ENCODE measurements at regions not wholly inside any gene's neighbourhood (a gene's known extent, or its start where the extent isn't known, plus 50 kb on each side); places are given as distances from the start of the nearest gene placed in this dataset.

GRCh38 chr4:77488882-77489281, 116.7 kb upstream of the CXCL13 start:
- H3K27ac Mint-ChIP-seq = no peak overlapping the region
- Histone ChIP-seq H3K9me3 (ENCODE audit: control insufficient read depth in 2 of 3, low read length in 3 of 3) (no peaks in the 10 kb centered on the region), H3K27me3 (ENCODE audit: control insufficient read depth in 2 of 2, insufficient read depth in 2 of 2, low read length in 2 of 2) (no peaks in the 10 kb centered on the region), H3K27ac (ENCODE audit: low read depth, low read length) (no peak overlapping the region), H3K36me3 (ENCODE audit: control insufficient read depth in 2 of 3, insufficient read depth in 3 of 3, low read length in 3 of 3) (no peaks in the 10 kb centered on the region), H3K4me3 (ENCODE audit: low read length) (no peak overlapping the region), H3K4me1 (ENCODE audit: control insufficient read depth in 2 of 2, insufficient read depth in 2 of 2, low read length in 2 of 2) (no peaks in the 10 kb centered on the region)
- H3K4me1 Mint-ChIP-seq = no peaks in the 10 kb centered on the region
- intact Hi-C loops (cut with micrococcal nuclease) = no loop called here
- ATAC-seq (no peak), DNase-seq (no peak)
- no peak overlapping the region for H3K4me3 Mint-ChIP-seq
- peaks cover 0 to 4% (median 0%) of the 10 kb centered on the region in 5 donors for H3K36me3 Mint-ChIP-seq
- POLR2A ChIA-PET = no interaction called here
- CTCF ChIA-PET = no interaction called here
- peaks cover 0 to 9% (median 0%) of the 10 kb centered on the region in 11 donors for H3K9me3 Mint-ChIP-seq
- peaks cover 2 to 27% (median 21%) of the 10 kb centered on the region in 5 donors for H3K27me3 Mint-ChIP-seq

- Mint-ChIP-seq H3K27ac (no peak overlapping the region), H3K4me3 (no peak overlapping the region), H3K27me3 (peaks cover 0 to 31% (median 14%) of the 10 kb centered on the region in 5 donors), H3K4me1 (no peaks in the 10 kb centered on the region), H3K36me3 (no peaks in the 10 kb centered on the region), H3K9me3 (peaks cover 0 to 4% (median 0%) of the 10 kb centered on the region in 11 donors)
- Histone ChIP-seq H3K36me3 (ENCODE audit: control insufficient read depth in 2 of 3, insufficient read depth in 3 of 3, low read length in 3 of 3) (no peaks in the 10 kb centered on the region), H3K4me3 (ENCODE audit: low read length) (no peak overlapping the region), H3K4me1 (ENCODE audit: control insufficient read depth in 2 of 2, insufficient read depth in 2 of 2, low read length in 2 of 2) (no peaks in the 10 kb centered on the region), H3K27ac (ENCODE audit: low read depth, low read length) (no peak overlapping the region), H3K27me3 (ENCODE audit: control insufficient read depth in 2 of 2, insufficient read depth in 2 of 2, low read length in 2 of 2) (no peaks in the 10 kb centered on the region), H3K9me3 (ENCODE audit: control insufficient read depth in 2 of 3, low read length in 3 of 3) (no peaks in the 10 kb centered on the region)
- ATAC-seq = peak; percentile 41
- intact Hi-C loops (cut with micrococcal nuclease) = no loop called here
- CTCF ChIA-PET = no interaction called here
- no peak for DNase-seq
- POLR2A ChIA-PET = no interaction called here
Measured at GRCh38 chr4:77493120-77493752, 112.4 kb upstream of the CXCL13 start.

GRCh38 chr4:77493829-77494551, 111.6 kb upstream of the CXCL13 start:
- no peaks in the 10 kb centered on the region for H3K36me3 ChIP-seq (ENCODE audit: control insufficient read depth in 2 of 3, insufficient read depth in 3 of 3, low read length in 3 of 3)
- H3K27ac ChIP-seq (ENCODE audit: low read depth, low read length) = no peak overlapping the region
- H3K9me3 ChIP-seq (ENCODE audit: control insufficient read depth in 2 of 3, low read length in 3 of 3) = no peaks in the 10 kb centered on the region
- Mint-ChIP-seq H3K4me3 (no peak overlapping the region), H3K27ac (no peak overlapping the region), H3K27me3 (peaks cover 0 to 31% (median 14%) of the 10 kb centered on the region in 5 donors), H3K4me1 (no peaks in the 10 kb centered on the region), H3K9me3 (peaks cover 0 to 4% (median 0%) of the 10 kb centered on the region in 11 donors), H3K36me3 (no peaks in the 10 kb centered on the region)
- H3K4me1 ChIP-seq (ENCODE audit: control insufficient read depth in 2 of 2, insufficient read depth in 2 of 2, low read length in 2 of 2) = no peaks in the 10 kb centered on the region
- ChIA-PET POLR2A (no interaction called here), CTCF (interaction anchor here (0.5 kb wide), 1 partner anchor 53 kb away, joined by 3 read pairs; no protein-coding TSS in a partner anchor)
- DNase-seq (no peak), ATAC-seq (no peak)
- H3K4me3 ChIP-seq (ENCODE audit: low read length) = no peak overlapping the region
- intact Hi-C loops (cut with micrococcal nuclease) = no loop called here
- H3K27me3 ChIP-seq (ENCODE audit: control insufficient read depth in 2 of 2, insufficient read depth in 2 of 2, low read length in 2 of 2) = no peaks in the 10 kb centered on the region

DNA sequence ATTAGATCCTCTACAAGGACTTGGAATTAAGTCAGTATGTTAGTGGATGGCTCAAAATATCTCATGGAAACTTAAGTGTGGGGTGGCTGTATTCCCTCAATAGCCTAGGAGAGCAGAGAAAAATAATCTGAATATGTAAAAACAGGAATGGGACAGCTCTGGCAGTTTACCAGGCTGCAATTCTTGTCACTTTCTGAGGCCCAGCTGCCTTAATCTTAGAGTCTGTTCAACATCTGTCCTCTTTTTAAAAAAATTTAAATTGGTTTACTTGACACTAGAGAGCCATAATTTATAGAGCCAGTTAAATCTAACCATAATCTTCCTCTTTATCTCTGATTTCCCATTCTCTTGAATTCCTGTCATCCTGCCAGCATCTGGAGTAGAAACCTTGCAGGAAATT, 109.2 kb upstream of the CXCL13 start:
- no peak for ATAC-seq
- intact Hi-C loops (cut with micrococcal nuclease) = no loop called here
- no peak for DNase-seq
- Histone ChIP-seq H3K9me3 (ENCODE audit: control insufficient read depth in 2 of 3, low read length in 3 of 3) (no peaks in the 10 kb centered on the region), H3K27ac (ENCODE audit: low read depth, low read length) (no peak overlapping the region), H3K27me3 (ENCODE audit: control insufficient read depth in 2 of 2, insufficient read depth in 2 of 2, low read length in 2 of 2) (no peaks in the 10 kb centered on the region), H3K4me3 (ENCODE audit: low read length) (no peak overlapping the region), H3K4me1 (ENCODE audit: control insufficient read depth in 2 of 2, insufficient read depth in 2 of 2, low read length in 2 of 2) (no peaks in the 10 kb centered on the region), H3K36me3 (ENCODE audit: control insufficient read depth in 2 of 3, insufficient read depth in 3 of 3, low read length in 3 of 3) (no peaks in the 10 kb centered on the region)
- H3K36me3 Mint-ChIP-seq = no peaks in the 10 kb centered on the region
- H3K27ac Mint-ChIP-seq = no peak overlapping the region
- ChIA-PET CTCF (no interaction called here), POLR2A (no interaction called here)
- no peaks in the 10 kb centered on the region for H3K4me1 Mint-ChIP-seq
- H3K4me3 Mint-ChIP-seq = no peak overlapping the region
- no peaks in the 10 kb centered on the region for H3K9me3 Mint-ChIP-seq
- peaks cover 0 to 26% (median 7%) of the 10 kb centered on the region in 5 donors for H3K27me3 Mint-ChIP-seq

DNA sequence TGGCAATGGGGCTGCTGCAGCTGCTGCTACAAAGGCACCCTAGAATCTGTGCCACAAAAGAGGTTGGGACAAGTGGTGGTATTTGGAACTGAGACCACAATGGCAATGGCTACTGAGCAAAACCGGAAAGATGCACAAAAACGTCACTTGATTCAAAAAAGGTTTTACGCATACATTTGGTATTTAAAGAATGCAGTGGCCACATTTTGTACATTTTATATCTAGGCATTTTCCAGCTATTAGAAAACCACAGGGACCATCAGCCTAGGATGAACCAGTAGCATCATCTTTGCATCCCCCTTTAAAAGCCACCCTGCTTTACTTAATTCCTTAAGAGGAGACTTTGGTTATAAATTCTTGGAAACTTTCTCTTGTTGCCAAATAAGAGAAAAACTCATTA, 104.8 kb upstream of the CXCL13 start:
- no peak for DNase-seq
- no peaks in the 10 kb centered on the region for H3K9me3 ChIP-seq (ENCODE audit: control insufficient read depth in 2 of 3, low read length in 3 of 3)
- H3K27ac ChIP-seq (ENCODE audit: low read depth, low read length) = no peak overlapping the region
- H3K27me3 Mint-ChIP-seq = peaks cover 2 to 18% (median 10%) of the 10 kb centered on the region in 5 donors
- intact Hi-C loops (cut with micrococcal nuclease) = no loop called here
- no peaks in the 10 kb centered on the region for H3K9me3 Mint-ChIP-seq
- ChIA-PET POLR2A (no interaction called here), CTCF (no interaction called here)
- no peaks in the 10 kb centered on the region for H3K36me3 ChIP-seq (ENCODE audit: control insufficient read depth in 2 of 3, insufficient read depth in 3 of 3, low read length in 3 of 3)
- no peaks in the 10 kb centered on the region for H3K36me3 Mint-ChIP-seq
- ATAC-seq = no peak
- no peak overlapping the region for H3K4me3 Mint-ChIP-seq
- H3K27me3 ChIP-seq (ENCODE audit: control insufficient read depth in 2 of 2, insufficient read depth in 2 of 2, low read length in 2 of 2) = no peaks in the 10 kb centered on the region
- no peak overlapping the region for H3K4me3 ChIP-seq (ENCODE audit: low read length)
- no peak overlapping the region for H3K27ac Mint-ChIP-seq
- no peaks in the 10 kb centered on the region for H3K4me1 ChIP-seq (ENCODE audit: control insufficient read depth in 2 of 2, insufficient read depth in 2 of 2, low read length in 2 of 2)
- H3K4me1 Mint-ChIP-seq = no peaks in the 10 kb centered on the region

- Mint-ChIP-seq H3K4me1 (no peaks in the 10 kb centered on the region), H3K4me3 (no peak overlapping the region), H3K9me3 (no peaks in the 10 kb centered on the region), H3K27ac (no peak overlapping the region), H3K27me3 (peaks cover 2 to 17% (median 10%) of the 10 kb centered on the region in 5 donors), H3K36me3 (no peaks in the 10 kb centered on the region)
- H3K27me3 ChIP-seq (ENCODE audit: control insufficient read depth in 2 of 2, insufficient read depth in 2 of 2, low read length in 2 of 2) = no peaks in the 10 kb centered on the region
- H3K36me3 ChIP-seq (ENCODE audit: control insufficient read depth in 2 of 3, insufficient read depth in 3 of 3, low read length in 3 of 3) = no peaks in the 10 kb centered on the region
- H3K4me1 ChIP-seq (ENCODE audit: control insufficient read depth in 2 of 2, insufficient read depth in 2 of 2, low read length in 2 of 2) = no peaks in the 10 kb centered on the region
- intact Hi-C loops (cut with micrococcal nuclease) = no loop called here
- DNase-seq = no peak
- no peak overlapping the region for H3K4me3 ChIP-seq (ENCODE audit: low read length)
- H3K27ac ChIP-seq (ENCODE audit: low read depth, low read length) = no peak overlapping the region
- ATAC-seq = no peak
- no peaks in the 10 kb centered on the region for H3K9me3 ChIP-seq (ENCODE audit: control insufficient read depth in 2 of 3, low read length in 3 of 3)
- ChIA-PET CTCF (no interaction called here), POLR2A (no interaction called here)
Measured at GRCh38 chr4:77501240-77501639, 104.4 kb upstream of the CXCL13 start.

DNA sequence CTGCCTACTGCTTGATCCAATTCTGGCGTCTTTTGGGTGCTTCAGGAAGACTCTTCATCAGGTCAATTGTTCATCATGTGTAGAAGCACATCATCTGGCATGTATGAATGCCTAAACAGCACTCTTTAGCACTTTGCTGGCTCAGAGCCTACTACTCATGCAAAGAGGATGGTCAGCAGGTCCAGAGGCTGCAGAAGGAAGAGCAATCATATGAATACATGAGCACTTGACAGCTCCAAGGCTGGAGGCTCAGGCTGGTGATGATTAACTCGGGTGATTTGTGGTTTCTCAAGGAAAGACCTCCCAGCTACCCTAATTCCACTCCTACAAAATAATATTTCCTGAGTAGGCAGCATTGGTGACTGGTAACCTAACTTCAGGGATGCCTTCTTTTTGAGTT, 103.8 kb upstream of the CXCL13 start:
- intact Hi-C loops (cut with micrococcal nuclease) = no loop called here
- no peaks in the 10 kb centered on the region for H3K9me3 ChIP-seq (ENCODE audit: control insufficient read depth in 2 of 3, low read length in 3 of 3)
- no peak overlapping the region for H3K27ac Mint-ChIP-seq
- no peaks in the 10 kb centered on the region for H3K4me1 ChIP-seq (ENCODE audit: control insufficient read depth in 2 of 2, insufficient read depth in 2 of 2, low read length in 2 of 2)
- H3K27ac ChIP-seq (ENCODE audit: low read depth, low read length) = no peak overlapping the region
- H3K27me3 ChIP-seq (ENCODE audit: control insufficient read depth in 2 of 2, insufficient read depth in 2 of 2, low read length in 2 of 2) = no peaks in the 10 kb centered on the region
- peaks cover 2 to 14% (median 10%) of the 10 kb centered on the region in 5 donors for H3K27me3 Mint-ChIP-seq
- ATAC-seq (no peak), DNase-seq (no peak)
- POLR2A ChIA-PET = no interaction called here
- CTCF ChIA-PET = no interaction called here
- H3K9me3 Mint-ChIP-seq = no peaks in the 10 kb centered on the region
- no peaks in the 10 kb centered on the region for H3K36me3 ChIP-seq (ENCODE audit: control insufficient read depth in 2 of 3, insufficient read depth in 3 of 3, low read length in 3 of 3)
- no peaks in the 10 kb centered on the region for H3K36me3 Mint-ChIP-seq
- no peak overlapping the region for H3K4me3 Mint-ChIP-seq
- no peaks in the 10 kb centered on the region for H3K4me1 Mint-ChIP-seq
- no peak overlapping the region for H3K4me3 ChIP-seq (ENCODE audit: low read length)
